SK-N-SH (cell line): ENCODE measurements at regions not wholly inside any gene's neighbourhood (a gene's known extent, or its start where the extent isn't known, plus 50 kb on each side); places are given as distances from the start of the nearest gene placed in this dataset.

Experiments used
- ELF1 ChIP-seq: IDR thresholded peaks from 2 replicates; pipeline ENCODE4 v1.4.0; 2012
- EZH2phosphoT487 ChIP-seq: fragments of 200-600 bp; sonication (generic); IDR thresholded peaks from 2 replicates; pipeline ENCODE4 v1.6.1; 2017; ENCODE audit warnings: low read depth, mixed run types, mild to moderate bottlenecking, antibody characterized with exemption, moderate library complexity, borderline replicate concordance
- MXI1 ChIP-seq: IDR thresholded peaks from 2 replicates; pipeline ENCODE4 v1.6.1; 2012; ENCODE audit warnings: mild to moderate bottlenecking, low read depth, low read length, improper control_type of control experiment
- POLR2AphosphoS5 ChIP-seq: IDR thresholded peaks from 2 replicates; pipeline ENCODE4 v1.6.1; 2012; ENCODE audit warnings: low read depth, low read length
- TF ChIP-seq, protein P1 (sequence below): IDR thresholded peaks from 2 replicates; pipeline ENCODE4 v1.6.1; 2012; ENCODE audit warnings: mild to moderate bottlenecking, low read depth, low read length, moderate library complexity

GRCh38 chr7:153514032-153514431 lies 538.2 kb upstream of the DPP6 start:
- TF ChIP-seq MXI1 (no peak), EZH2phosphoT487 (no peak), POLR2AphosphoS5 (no peak), ELF1 (no peak)
- TF ChIP-seq, protein P1, sequence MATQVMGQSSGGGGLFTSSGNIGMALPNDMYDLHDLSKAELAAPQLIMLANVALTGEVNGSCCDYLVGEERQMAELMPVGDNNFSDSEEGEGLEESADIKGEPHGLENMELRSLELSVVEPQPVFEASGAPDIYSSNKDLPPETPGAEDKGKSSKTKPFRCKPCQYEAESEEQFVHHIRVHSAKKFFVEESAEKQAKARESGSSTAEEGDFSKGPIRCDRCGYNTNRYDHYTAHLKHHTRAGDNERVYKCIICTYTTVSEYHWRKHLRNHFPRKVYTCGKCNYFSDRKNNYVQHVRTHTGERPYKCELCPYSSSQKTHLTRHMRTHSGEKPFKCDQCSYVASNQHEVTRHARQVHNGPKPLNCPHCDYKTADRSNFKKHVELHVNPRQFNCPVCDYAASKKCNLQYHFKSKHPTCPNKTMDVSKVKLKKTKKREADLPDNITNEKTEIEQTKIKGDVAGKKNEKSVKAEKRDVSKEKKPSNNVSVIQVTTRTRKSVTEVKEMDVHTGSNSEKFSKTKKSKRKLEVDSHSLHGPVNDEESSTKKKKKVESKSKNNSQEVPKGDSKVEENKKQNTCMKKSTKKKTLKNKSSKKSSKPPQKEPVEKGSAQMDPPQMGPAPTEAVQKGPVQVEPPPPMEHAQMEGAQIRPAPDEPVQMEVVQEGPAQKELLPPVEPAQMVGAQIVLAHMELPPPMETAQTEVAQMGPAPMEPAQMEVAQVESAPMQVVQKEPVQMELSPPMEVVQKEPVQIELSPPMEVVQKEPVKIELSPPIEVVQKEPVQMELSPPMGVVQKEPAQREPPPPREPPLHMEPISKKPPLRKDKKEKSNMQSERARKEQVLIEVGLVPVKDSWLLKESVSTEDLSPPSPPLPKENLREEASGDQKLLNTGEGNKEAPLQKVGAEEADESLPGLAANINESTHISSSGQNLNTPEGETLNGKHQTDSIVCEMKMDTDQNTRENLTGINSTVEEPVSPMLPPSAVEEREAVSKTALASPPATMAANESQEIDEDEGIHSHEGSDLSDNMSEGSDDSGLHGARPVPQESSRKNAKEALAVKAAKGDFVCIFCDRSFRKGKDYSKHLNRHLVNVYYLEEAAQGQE = no peak
